ENCODE measurements at regions not wholly inside any gene's neighbourhood (a gene's known extent, or its start where the extent isn't known, plus 50 kb on each side); places are given as distances from the start of the nearest gene placed in this dataset.

- H3K9me2 ChIP-seq, result no peaks in the 10 kb centered on the region
- H3K9me3 ChIP-seq, result no peaks in the 10 kb centered on the region
- H3K4me3 ChIP-seq (ENCODE audit: low read depth in 2 of 2, low read length in 1 of 2), result no peak overlapping the region
- H3K4me1 ChIP-seq (ENCODE audit: control insufficient read depth in 1 of 2, insufficient read depth in 2 of 2, low read depth in 1 of 2, low read length in 1 of 2), result no peaks in the 10 kb centered on the region
- no peaks in the 10 kb centered on the region for H3K79me2 ChIP-seq (ENCODE audit: insufficient read depth)
- WGBS (ENCODE audit: low lambda C conversion rate), result 30% methylated on average over 1 of the region's 1 CpG
- H3K4me2 ChIP-seq, result no peak overlapping the region
- H3K36me3 ChIP-seq (replicated peaks in 1 of 2; ENCODE audit: control insufficient read depth in 1 of 2, insufficient read depth in 2 of 2, low read length in 1 of 2), result no peaks in the 10 kb centered on the region
- CTCF ChIA-PET, result interaction anchor here (0.7 to 1.9 kb wide), 3 partner anchors 12 to 367 kb away, joined by 3 to 6 read pairs (median 5); no protein-coding TSS in a partner anchor
- TF ChIP-seq ELF1 (IDR thresholded peaks at IDR 0.05) (no peak), TEAD4 (IDR thresholded peaks at IDR 0.05; ENCODE audit: borderline replicate concordance, insufficient read depth) (no peak), EP300 (IDR thresholded peaks at IDR 0.05; ENCODE audit: borderline replicate concordance in 1 of 2, low read depth in 1 of 2, low read length in 1 of 2) (no peak), FOXM1 (IDR thresholded peaks at IDR 0.05; ENCODE audit: low read depth) (no peak), GATA2 (CRISPR knock-in tag; IDR thresholded peaks at IDR 0.05) (no peak), CTCF (IDR thresholded peaks at IDR 0.05) (no peak), YY1 (IDR thresholded peaks at IDR 0.05; ENCODE audit: low read depth) (no peak), USF2 (IDR thresholded peaks at IDR 0.05; ENCODE audit: borderline replicate concordance, low read depth, low read length) (no peak), RAD21 (IDR thresholded peaks at IDR 0.05; ENCODE audit: low read length) (no peak), NRF1 (IDR thresholded peaks at IDR 0.05; ENCODE audit: low read depth, low read length) (no peak), RCOR1 (IDR thresholded peaks at IDR 0.05; ENCODE audit: low read length) (no peak), CHD2 (IDR thresholded peaks at IDR 0.05; ENCODE audit: low read length, partially characterized antibody) (no peak), JUND (IDR thresholded peaks at IDR 0.05) (no peak), GABPA (IDR thresholded peaks at IDR 0.05; ENCODE audit: low read depth) (no peak)
- TF ChIP-seq, protein P1, sequence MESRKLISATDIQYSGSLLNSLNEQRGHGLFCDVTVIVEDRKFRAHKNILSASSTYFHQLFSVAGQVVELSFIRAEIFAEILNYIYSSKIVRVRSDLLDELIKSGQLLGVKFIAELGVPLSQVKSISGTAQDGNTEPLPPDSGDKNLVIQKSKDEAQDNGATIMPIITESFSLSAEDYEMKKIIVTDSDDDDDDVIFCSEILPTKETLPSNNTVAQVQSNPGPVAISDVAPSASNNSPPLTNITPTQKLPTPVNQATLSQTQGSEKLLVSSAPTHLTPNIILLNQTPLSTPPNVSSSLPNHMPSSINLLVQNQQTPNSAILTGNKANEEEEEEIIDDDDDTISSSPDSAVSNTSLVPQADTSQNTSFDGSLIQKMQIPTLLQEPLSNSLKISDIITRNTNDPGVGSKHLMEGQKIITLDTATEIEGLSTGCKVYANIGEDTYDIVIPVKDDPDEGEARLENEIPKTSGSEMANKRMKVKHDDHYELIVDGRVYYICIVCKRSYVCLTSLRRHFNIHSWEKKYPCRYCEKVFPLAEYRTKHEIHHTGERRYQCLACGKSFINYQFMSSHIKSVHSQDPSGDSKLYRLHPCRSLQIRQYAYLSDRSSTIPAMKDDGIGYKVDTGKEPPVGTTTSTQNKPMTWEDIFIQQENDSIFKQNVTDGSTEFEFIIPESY (IDR thresholded peaks at IDR 0.05; ENCODE audit: borderline replicate concordance, low read depth), result no peak
- POLR2A ChIA-PET, result no interaction called here
- no peak overlapping the region for H3K9ac ChIP-seq
- no peak for DNase-seq
- no peak overlapping the region for H2AFZ ChIP-seq (ENCODE audit: low read depth)
- no peak overlapping the region for H3K27ac ChIP-seq (ENCODE audit: low read depth in 2 of 2, low read length in 1 of 2)
- H3F3A ChIP-seq (replicated peaks; ENCODE audit: insufficient read depth), result no peaks in the 10 kb centered on the region
- H3K27me3 ChIP-seq (ENCODE audit: insufficient read depth), result no peaks in the 10 kb centered on the region
- no peaks in the 10 kb centered on the region for H4K20me1 ChIP-seq (ENCODE audit: insufficient read depth)
These were observed 89.5 kb downstream of the RPL22L1 start for GRCh38 chr3:170780471-170780870.

Data from SK-N-SH (cell line).